ENCODE measurements at regions not wholly inside any gene's neighbourhood (a gene's known extent, or its start where the extent isn't known, plus 50 kb on each side); places are given as distances from the start of the nearest gene placed in this dataset.

GRCh38 chr3:154976072-154976983 is 103.8 kb upstream of the MME start:
- no peaks in the 10 kb centered on the region for H3K9me3 ChIP-seq (ENCODE audit: severe bottlenecking)
- no peaks in the 10 kb centered on the region for H3K27me3 ChIP-seq (ENCODE audit: insufficient read depth, low read depth, severe bottlenecking)
- no peak overlapping the region for H3K27ac ChIP-seq
- no peak for DNase-seq
- no peak overlapping the region for H3K4me3 ChIP-seq (ENCODE audit: low read depth, low read length)
- no peak for TF ChIP-seq CTCF (IDR thresholded peaks at IDR 0.05; ENCODE audit: low read depth, low read length)
- H3K36me3 ChIP-seq, result no peaks in the 10 kb centered on the region

- Histone ChIP-seq H3K27me3 (ENCODE audit: insufficient read depth, low read depth, severe bottlenecking) (no peaks in the 10 kb centered on the region), H3K9me3 (ENCODE audit: severe bottlenecking) (no peaks in the 10 kb centered on the region), H3K27ac (no peak overlapping the region), H3K4me3 (ENCODE audit: low read depth, low read length) (no peak overlapping the region), H3K36me3 (no peaks in the 10 kb centered on the region)
- DNase-seq, result no peak
- TF ChIP-seq CTCF (IDR thresholded peaks at IDR 0.05; ENCODE audit: low read depth, low read length), result no peak
Measured at GRCh38 chr3:154973851-154974250, 106.3 kb upstream of the MME start.

GRCh38 chr3:154972951-154973350 is 107.2 kb upstream of the MME start:
- no peak for TF ChIP-seq CTCF (IDR thresholded peaks at IDR 0.05; ENCODE audit: low read depth, low read length)
- H3K36me3 ChIP-seq, result no peaks in the 10 kb centered on the region
- no peak overlapping the region for H3K4me3 ChIP-seq (ENCODE audit: low read depth, low read length)
- no peak overlapping the region for H3K27ac ChIP-seq
- DNase-seq, result no peak
- no peaks in the 10 kb centered on the region for H3K27me3 ChIP-seq (ENCODE audit: insufficient read depth, low read depth, severe bottlenecking)
- H3K9me3 ChIP-seq (ENCODE audit: severe bottlenecking), result no peaks in the 10 kb centered on the region

- Histone ChIP-seq H3K27ac (no peak overlapping the region), H3K36me3 (no peaks in the 10 kb centered on the region), H3K27me3 (ENCODE audit: insufficient read depth, low read depth, severe bottlenecking) (no peaks in the 10 kb centered on the region), H3K4me3 (ENCODE audit: low read depth, low read length) (no peak overlapping the region), H3K9me3 (ENCODE audit: severe bottlenecking) (no peaks in the 10 kb centered on the region)
- no peak for DNase-seq
- TF ChIP-seq CTCF (IDR thresholded peaks at IDR 0.05; ENCODE audit: low read depth, low read length), result no peak
Measured at GRCh38 chr3:154971771-154972326, 108.3 kb upstream of the MME start.

- TF ChIP-seq CTCF (IDR thresholded peaks at IDR 0.05; ENCODE audit: low read depth, low read length), result no peak
- Histone ChIP-seq H3K27me3 (ENCODE audit: insufficient read depth, low read depth, severe bottlenecking) (no peaks in the 10 kb centered on the region), H3K9me3 (ENCODE audit: severe bottlenecking) (no peaks in the 10 kb centered on the region), H3K27ac (no peak overlapping the region), H3K4me3 (ENCODE audit: low read depth, low read length) (no peak overlapping the region), H3K36me3 (no peaks in the 10 kb centered on the region)
- no peak for DNase-seq
Measured at GRCh38 chr3:154971341-154971740, 108.8 kb upstream of the MME start.
